Bronchial epithelial cell (primary cell): ENCODE measurements at regions not wholly inside any gene's neighbourhood (a gene's known extent, or its start where the extent isn't known, plus 50 kb on each side); places are given as distances from the start of the nearest gene placed in this dataset.

Source experiments
- DNase-seq: peaks from one replicate; pipeline ENCODE4 v3.0.0-alpha.2; 2010; ENCODE audit warnings: low read depth
- FAIRE-seq: peaks from 2 replicates; lab custom pipeline; 2011; peaks lifted over from hg19 to GRCh38; lab: Jason Lieb, UNC
- H3K27me3 ChIP-seq: 2 replicates; pipeline ENCODE4 v1.5.1; 2011; ENCODE audit warnings: low read length; ENCODE audit not compliant: control insufficient read depth, insufficient read depth
- H3K36me3 ChIP-seq: 2 replicates; pipeline ENCODE4 v1.5.1; 2011; ENCODE audit warnings: low read length; ENCODE audit not compliant: control insufficient read depth, insufficient read depth
- H3K4me3 ChIP-seq: 2 replicates; pipeline ENCODE4 v1.5.1; 2011; ENCODE audit warnings: mild to moderate bottlenecking, low read depth, low read length, control low read depth
- TF ChIP-seq, protein P1 (sequence below): IDR thresholded peaks from 2 replicates; pipeline ENCODE4 v1.5.1; 2011; ENCODE audit warnings: mild to moderate bottlenecking, moderate library complexity, low read length, control low read depth, inconsistent platforms; ENCODE audit not compliant: insufficient read depth, severe bottlenecking

DNA sequence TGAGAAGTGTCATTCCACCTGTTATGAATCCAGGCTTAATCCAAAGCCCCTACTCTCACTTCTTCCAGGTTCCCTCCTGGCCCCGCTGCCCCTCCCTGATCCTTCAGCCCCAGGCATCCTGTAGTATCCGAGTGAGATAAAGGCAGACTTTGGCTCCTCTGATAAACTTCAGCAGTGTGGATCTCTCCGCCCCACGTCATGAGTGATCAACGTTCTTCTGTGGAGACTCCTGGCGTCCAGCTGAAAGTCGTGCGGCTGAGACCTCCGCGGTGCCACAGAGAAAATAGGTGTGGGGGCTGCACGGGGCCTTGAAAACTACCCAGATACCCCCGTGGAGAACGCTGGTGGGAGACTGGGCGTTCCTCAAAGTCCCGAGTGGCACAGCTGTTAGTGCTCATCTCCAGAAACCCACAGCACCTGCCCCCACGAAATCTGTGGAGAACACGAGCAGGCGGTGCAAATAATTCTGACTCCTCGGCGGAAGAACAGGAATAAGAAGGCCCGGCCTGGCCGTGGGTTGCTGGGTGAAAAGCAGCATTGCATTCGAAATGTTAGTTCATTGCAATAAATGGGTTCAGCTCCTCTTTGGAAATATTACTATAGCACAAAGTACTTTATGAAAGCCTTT lies 180.0 kb upstream of the RGS6 start:
- TF ChIP-seq, protein P1, sequence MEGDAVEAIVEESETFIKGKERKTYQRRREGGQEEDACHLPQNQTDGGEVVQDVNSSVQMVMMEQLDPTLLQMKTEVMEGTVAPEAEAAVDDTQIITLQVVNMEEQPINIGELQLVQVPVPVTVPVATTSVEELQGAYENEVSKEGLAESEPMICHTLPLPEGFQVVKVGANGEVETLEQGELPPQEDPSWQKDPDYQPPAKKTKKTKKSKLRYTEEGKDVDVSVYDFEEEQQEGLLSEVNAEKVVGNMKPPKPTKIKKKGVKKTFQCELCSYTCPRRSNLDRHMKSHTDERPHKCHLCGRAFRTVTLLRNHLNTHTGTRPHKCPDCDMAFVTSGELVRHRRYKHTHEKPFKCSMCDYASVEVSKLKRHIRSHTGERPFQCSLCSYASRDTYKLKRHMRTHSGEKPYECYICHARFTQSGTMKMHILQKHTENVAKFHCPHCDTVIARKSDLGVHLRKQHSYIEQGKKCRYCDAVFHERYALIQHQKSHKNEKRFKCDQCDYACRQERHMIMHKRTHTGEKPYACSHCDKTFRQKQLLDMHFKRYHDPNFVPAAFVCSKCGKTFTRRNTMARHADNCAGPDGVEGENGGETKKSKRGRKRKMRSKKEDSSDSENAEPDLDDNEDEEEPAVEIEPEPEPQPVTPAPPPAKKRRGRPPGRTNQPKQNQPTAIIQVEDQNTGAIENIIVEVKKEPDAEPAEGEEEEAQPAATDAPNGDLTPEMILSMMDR: no peak
- DNase-seq (no peak), FAIRE-seq (no peak)
- Histone ChIP-seq H3K36me3 (no peaks in the 10 kb centered on the region), H3K4me3 (no peak overlapping the region), H3K27me3 (no peaks in the 10 kb centered on the region)

DNA sequence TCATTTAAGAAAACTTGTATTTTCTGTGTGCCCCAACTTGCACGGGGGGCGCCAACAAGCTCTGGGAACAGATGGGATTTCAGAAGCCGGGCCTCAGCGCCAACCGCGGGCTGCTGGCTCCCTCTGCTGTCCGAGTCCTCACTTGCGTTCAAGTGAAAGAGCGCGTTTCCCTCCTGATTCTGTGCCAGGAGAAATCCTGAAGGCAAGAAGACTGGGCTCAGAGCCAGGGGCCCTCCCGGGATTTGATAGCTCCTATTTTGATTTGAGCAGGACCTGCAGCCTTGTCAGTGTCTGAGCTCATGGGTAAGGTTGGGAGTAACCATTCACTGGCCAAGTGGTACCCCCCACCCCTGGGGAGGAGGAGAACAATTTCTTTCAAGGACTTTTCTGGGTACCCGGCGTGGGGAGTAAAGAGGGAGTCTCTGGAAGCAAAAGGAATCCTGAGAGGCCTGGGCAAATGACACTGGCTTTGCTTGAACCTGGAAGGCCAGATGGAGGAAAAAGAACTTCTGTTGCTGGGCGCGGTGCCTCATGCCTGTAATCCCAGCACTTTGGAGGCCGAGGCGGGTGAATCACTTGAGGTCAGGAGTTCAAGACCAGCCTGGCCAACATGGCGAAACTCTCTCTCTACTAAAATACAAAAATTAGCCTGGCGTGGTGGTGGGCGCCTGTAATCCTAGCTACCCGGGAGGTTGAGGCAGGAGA lies 179.0 kb upstream of the RGS6 start:
- FAIRE-seq (no peak), DNase-seq (peak; percentile 63)
- Histone ChIP-seq H3K27me3 (no peaks in the 10 kb centered on the region), H3K36me3 (no peaks in the 10 kb centered on the region), H3K4me3 (no peak overlapping the region)
- TF ChIP-seq, protein P1: peak; percentile 95

DNA sequence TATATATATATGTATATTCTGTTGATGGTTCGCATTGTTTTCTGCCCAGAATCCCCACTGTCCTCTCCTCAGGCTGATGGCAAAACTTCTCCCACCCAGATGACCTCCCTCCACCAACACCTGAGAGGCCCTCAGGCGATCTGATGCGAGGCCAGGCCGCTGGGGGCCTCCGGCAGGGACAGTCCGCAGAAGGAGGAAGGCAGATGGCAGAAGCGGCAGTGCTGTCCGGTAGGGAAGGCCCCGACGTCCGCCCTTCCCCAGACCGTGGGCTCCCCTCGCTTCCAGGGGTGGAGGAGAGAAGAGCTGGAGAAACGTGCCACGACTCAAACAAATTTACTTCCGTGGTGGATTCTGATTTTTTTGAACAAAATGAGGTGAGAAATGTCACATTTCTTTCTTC lies 178.3 kb upstream of the RGS6 start:
- DNase-seq (no peak), FAIRE-seq (no peak)
- TF ChIP-seq, protein P1: no peak
- H3K36me3 ChIP-seq: no peaks in the 10 kb centered on the region
- no peaks in the 10 kb centered on the region for H3K27me3 ChIP-seq
- no peak overlapping the region for H3K4me3 ChIP-seq

DNA sequence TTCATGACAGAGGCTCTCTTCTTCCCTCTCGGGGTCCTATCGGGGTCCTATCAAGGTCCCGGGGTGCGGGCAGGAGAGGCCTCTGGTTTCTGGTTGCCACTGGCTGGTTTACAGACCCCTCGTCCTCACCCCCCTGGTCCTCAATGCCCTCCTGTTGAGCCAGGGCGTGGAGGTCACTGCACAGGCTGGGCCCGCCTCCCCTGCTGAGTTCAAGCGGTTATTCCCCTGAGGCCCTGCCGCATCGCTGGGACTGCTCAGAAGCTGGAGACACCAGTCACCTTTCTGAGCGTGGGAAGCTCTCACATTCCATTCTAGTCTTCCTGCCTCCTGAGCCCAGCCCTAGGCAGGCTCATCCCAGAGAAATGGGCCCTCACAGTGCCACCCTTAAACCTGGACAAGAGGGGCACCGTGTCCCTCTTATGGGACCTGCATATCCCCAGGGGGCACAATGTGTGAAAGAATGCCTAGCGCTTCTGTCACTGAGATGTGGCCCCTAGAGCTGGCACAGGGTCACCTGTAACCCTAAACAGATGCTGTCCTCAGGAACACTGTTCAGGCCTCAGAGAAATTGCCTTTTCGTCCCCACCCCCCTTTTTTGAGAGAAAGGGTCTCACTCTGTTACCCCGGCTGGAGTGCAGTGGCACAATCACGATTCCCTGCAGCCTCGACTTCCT lies 177.7 kb upstream of the RGS6 start:
- no peaks in the 10 kb centered on the region for H3K27me3 ChIP-seq
- DNase-seq: no peak

DNA sequence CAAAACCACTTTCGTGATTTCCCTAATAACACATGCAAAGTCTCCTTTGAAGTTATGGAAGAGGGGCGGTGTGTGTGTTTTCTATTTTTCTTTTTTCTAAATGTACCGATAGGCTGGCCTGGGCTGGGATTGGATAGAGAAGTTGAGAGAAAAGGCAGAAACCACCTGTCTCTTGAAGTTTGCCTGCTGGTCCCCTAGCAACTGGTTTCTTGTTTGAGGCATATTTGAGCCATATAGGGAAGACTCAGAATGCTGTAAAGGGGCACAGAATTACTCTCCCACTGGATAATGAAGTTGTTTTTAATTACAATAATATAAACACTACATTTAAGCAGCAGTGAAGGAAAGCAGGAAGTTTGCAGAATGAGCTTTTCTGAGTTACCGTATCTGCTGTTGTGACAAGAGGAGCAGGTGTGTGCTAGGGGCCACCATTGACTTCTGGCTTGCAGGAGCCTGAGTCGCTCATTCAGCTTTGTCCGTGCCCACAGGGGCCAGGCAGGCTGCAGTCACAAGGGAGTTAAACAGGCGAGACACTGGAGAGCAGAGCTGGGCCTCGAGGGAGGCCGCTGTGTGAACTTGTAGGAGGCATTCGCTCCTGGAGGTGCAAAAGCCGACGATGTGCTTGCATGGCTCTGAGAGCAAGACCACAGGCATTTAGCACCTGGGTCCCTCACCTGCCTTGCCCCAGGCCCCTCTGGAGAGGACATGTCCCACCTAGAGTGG lies 173.8 kb upstream of the RGS6 start:
- FAIRE-seq: no peak
- Histone ChIP-seq H3K27me3 (no peaks in the 10 kb centered on the region), H3K36me3 (no peaks in the 10 kb centered on the region), H3K4me3 (no peak overlapping the region)
- TF ChIP-seq, protein P1: no peak
- DNase-seq: no peak

More for the DNA sequence above, 177.7 kb upstream of the RGS6 start:
- Histone ChIP-seq H3K36me3 (no peaks in the 10 kb centered on the region), H3K4me3 (no peak overlapping the region)
- TF ChIP-seq, protein P1: no peak
- FAIRE-seq: no peak
